Stomach (tissue), 8 donors: ENCODE measurements at regions not wholly inside any gene's neighbourhood (a gene's known extent, or its start where the extent isn't known, plus 50 kb on each side); places are given as distances from the start of the nearest gene placed in this dataset.

Experiments used
- DNase-seq, 2 donors: peaks; one replicate each; pipeline versions ENCODE4 v3.0.0 to v3.0.0-alpha.2; 2013 to 2019
- H3K27ac ChIP-seq, 5 donors: fragments of 200-600 bp in 4 of 5; sonication (generic) in 4 of 5; one replicate each; pipeline ENCODE4 v1.5.1; 2013 to 2019; ENCODE audit warnings: mild to moderate bottlenecking in 1 of 5, moderate library complexity in 1 of 5
- H3K27me3 ChIP-seq, 3 donors: fragments of 200-600 bp; sonication (generic); one replicate each; pipeline ENCODE4 v1.5.1; 2017 to 2019; ENCODE audit warnings: mixed run types in 1 of 3
- H3K36me3 ChIP-seq, 4 donors: fragments of 200-600 bp; sonication (generic); 1 replicate in 3 of 4; 2 replicates in 1 of 4; pipeline ENCODE4 v1.5.1; 2016 to 2019
- H3K4me1 ChIP-seq, 4 donors: fragments of 200-600 bp; sonication (generic); one replicate each; pipeline ENCODE4 v1.5.1; 2016 to 2019
- H3K4me3 ChIP-seq, 4 donors: fragments of 200-600 bp; sonication (generic) in 3 of 4; one replicate each; pipeline ENCODE4 v1.5.1; 2016 to 2019; ENCODE audit warnings: mild to moderate bottlenecking in 1 of 4
- H3K9me3 ChIP-seq, 4 donors: fragments of 200-600 bp; sonication (generic); one replicate each; pipeline ENCODE4 v1.5.1; 2016 to 2019
- EP300 ChIP-seq: sonication (generic); formaldehyde crosslinking; IDR thresholded peaks from one replicate; pipeline ENCODE4 v1.6.1; 2017; ENCODE audit warnings: antibody characterized with exemption
- POLR2A ChIP-seq, 4 donors: fragments of 450-650 bp; IDR thresholded peaks; one replicate each; pipeline ENCODE4 v1.6.1; 2016; ENCODE audit warnings: antibody characterized with exemption in 4 of 4, control low read depth in 2 of 4, mild to moderate bottlenecking in 1 of 4, moderate library complexity in 1 of 4
- POLR2AphosphoS5 ChIP-seq, 3 donors: sonication (generic); formaldehyde crosslinking; IDR thresholded peaks; one replicate each; pipeline ENCODE4 v1.6.1; 2016; ENCODE audit warnings: antibody characterized with exemption in 3 of 3
- WGBS, 5 donors: extraction: QIAGEN DNeasy Blood & Tissue Kit in 3 of 5; methylation state at CpG; one replicate each; pipeline versions ENCODE4 v1.1.5 to v1.1.7; 2013 to 2018; 5-methylcytosine and 5-hydroxymethylcytosine counted together
- intact Hi-C: fragments of 100-400 bp; cut with DNase I; formaldehyde crosslinking; loops from one replicate; pipeline ENCODE4 v1.15.1; 2023; ENCODE audit warnings: low total_unique reads
- TF ChIP-seq, protein P1 (sequence below), 7 experiments: fragments of 450-650 bp in 4 of 7; fragments of 200-600 bp in 3 of 7; sonication (generic) in 3 of 7; IDR thresholded peaks; one replicate each; pipeline ENCODE4 v1.5.1; 2016 to 2019; ENCODE audit warnings: antibody characterized with exemption in 7 of 7, control low read depth in 2 of 7, mild to moderate bottlenecking in 1 of 7
- donor health status: healthy with polysubstance abuse.
- donor health status: Bipolar disorder and iron deficiency.
- donor health status: healthy.

DNA sequence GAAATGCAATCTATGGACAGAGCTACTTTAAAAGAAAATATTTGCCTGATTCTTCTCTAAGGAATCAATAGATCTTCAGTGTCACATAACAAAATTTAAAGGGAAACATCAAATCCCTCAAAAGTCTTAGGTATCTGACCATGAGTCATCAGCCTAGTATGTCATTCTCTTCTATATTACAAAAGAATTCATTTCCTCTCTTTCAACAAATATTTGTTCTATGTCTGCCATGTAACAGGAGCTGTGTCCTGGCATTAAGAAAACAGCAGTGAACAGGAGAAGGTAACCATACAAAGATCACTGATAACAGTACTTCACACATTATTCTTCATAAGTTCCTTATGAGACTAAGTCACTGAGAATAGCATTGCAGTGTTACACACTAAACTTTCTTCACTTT is 243.6 kb upstream of the DKK2 start:
- Histone ChIP-seq H3K27ac (no peak overlapping the region), H3K4me3 (no peak overlapping the region), H3K9me3 (no peaks in the 10 kb centered on the region), H3K36me3 (no peaks in the 10 kb centered on the region), H3K27me3 (no peaks in the 10 kb centered on the region), H3K4me1 (no peaks in the 10 kb centered on the region)
- intact Hi-C loops = no loop called here
- TF ChIP-seq POLR2A (IDR thresholded peaks at IDR 0.05) = no peak
- no peak for TF ChIP-seq POLR2AphosphoS5 (IDR thresholded peaks at IDR 0.05)
- TF ChIP-seq, protein P1, sequence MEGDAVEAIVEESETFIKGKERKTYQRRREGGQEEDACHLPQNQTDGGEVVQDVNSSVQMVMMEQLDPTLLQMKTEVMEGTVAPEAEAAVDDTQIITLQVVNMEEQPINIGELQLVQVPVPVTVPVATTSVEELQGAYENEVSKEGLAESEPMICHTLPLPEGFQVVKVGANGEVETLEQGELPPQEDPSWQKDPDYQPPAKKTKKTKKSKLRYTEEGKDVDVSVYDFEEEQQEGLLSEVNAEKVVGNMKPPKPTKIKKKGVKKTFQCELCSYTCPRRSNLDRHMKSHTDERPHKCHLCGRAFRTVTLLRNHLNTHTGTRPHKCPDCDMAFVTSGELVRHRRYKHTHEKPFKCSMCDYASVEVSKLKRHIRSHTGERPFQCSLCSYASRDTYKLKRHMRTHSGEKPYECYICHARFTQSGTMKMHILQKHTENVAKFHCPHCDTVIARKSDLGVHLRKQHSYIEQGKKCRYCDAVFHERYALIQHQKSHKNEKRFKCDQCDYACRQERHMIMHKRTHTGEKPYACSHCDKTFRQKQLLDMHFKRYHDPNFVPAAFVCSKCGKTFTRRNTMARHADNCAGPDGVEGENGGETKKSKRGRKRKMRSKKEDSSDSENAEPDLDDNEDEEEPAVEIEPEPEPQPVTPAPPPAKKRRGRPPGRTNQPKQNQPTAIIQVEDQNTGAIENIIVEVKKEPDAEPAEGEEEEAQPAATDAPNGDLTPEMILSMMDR (IDR thresholded peaks at IDR 0.05) = no peak
- TF ChIP-seq EP300 = no peak
- DNase-seq = no peak

GRCh38 chr4:107278791-107279483 is 242.8 kb upstream of the DKK2 start:
- Histone ChIP-seq H3K36me3 (no peaks in the 10 kb centered on the region), H3K9me3 (no peaks in the 10 kb centered on the region), H3K4me1 (no peaks in the 10 kb centered on the region), H3K27ac (no peak overlapping the region), H3K27me3 (no peaks in the 10 kb centered on the region), H3K4me3 (no peak overlapping the region)
- DNase-seq = no peak
- 55 to 71% (median 68%) methylated on average over 4 of the region's 4 CpGs for WGBS, 5 donors
- TF ChIP-seq EP300 = no peak
- TF ChIP-seq, protein P1 (IDR thresholded peaks at IDR 0.05) = no peak
- no peak for TF ChIP-seq POLR2A (IDR thresholded peaks at IDR 0.05)
- TF ChIP-seq POLR2AphosphoS5 (IDR thresholded peaks at IDR 0.05) = no peak
- intact Hi-C loops = no loop called here

GRCh38 chr4:107276052-107276451 is 239.9 kb upstream of the DKK2 start:
- Histone ChIP-seq H3K9me3 (no peaks in the 10 kb centered on the region), H3K27me3 (no peaks in the 10 kb centered on the region), H3K4me1 (no peaks in the 10 kb centered on the region), H3K36me3 (no peaks in the 10 kb centered on the region), H3K27ac (no peak overlapping the region), H3K4me3 (no peak overlapping the region)
- TF ChIP-seq POLR2AphosphoS5 (IDR thresholded peaks at IDR 0.05) (no peak), POLR2A (IDR thresholded peaks at IDR 0.05) (no peak), EP300 (no peak)
- TF ChIP-seq, protein P1 (IDR thresholded peaks at IDR 0.05) = no peak
- intact Hi-C loops = no loop called here
- DNase-seq = no peak

GRCh38 chr4:107275225-107275624 is 239.1 kb upstream of the DKK2 start:
- no peak overlapping the region for H3K4me3 ChIP-seq
- no peaks in the 10 kb centered on the region for H3K36me3 ChIP-seq
- TF ChIP-seq, protein P1 (IDR thresholded peaks at IDR 0.05) = no peak
- no peak for TF ChIP-seq POLR2AphosphoS5 (IDR thresholded peaks at IDR 0.05)
- no peak for TF ChIP-seq POLR2A (IDR thresholded peaks at IDR 0.05)
- no peak for TF ChIP-seq EP300
- DNase-seq = no peak
- H3K27me3 ChIP-seq = no peaks in the 10 kb centered on the region
- intact Hi-C loops = no loop called here
- no peaks in the 10 kb centered on the region for H3K4me1 ChIP-seq
- no peak overlapping the region for H3K27ac ChIP-seq
- no peaks in the 10 kb centered on the region for H3K9me3 ChIP-seq
